ENCODE measurements at regions not wholly inside any gene's neighbourhood (a gene's known extent, or its start where the extent isn't known, plus 50 kb on each side); places are given as distances from the start of the nearest gene placed in this dataset.

- no peak for TF ChIP-seq EZH2 (IDR thresholded peaks at IDR 0.05)
- TF ChIP-seq POLR2AphosphoS5 (IDR thresholded peaks at IDR 0.05; ENCODE audit: borderline replicate concordance, low read depth, low read length) = no peak
These were observed 802.0 kb downstream of the TBL1XR1 start for GRCh38 chr3:176395240-176395639.
